HG02571 (cell line): ENCODE measurements at regions not wholly inside any gene's neighbourhood (a gene's known extent, or its start where the extent isn't known, plus 50 kb on each side); places are given as distances from the start of the nearest gene placed in this dataset.

Experiments used
- ATAC-seq: cut with Tn5 transposase; IDR thresholded peaks from one replicate; pipeline ENCODE4 v1.9.1; 2021; ENCODE audit warnings: mild to moderate bottlenecking, moderate library complexity; ENCODE audit not compliant: unreplicated experiment

DNA sequence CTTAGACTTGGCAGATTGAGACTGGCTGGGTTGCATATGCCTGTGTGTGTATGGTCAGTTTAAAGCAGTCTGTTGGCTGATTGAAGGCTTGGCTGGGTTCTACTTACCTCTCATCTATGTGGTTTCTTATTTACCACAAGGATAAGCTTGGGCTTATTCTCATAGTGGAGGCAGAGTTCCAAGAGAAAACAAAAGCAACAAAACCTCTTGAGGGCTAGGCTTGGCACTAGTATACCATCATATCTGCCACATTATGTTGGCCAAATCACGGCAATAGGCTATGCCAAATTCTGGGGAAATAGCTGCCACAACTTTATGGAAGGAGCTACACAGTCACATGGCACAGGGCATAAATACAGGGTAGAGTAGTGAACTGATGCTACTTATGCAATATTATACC lies 714.1 kb downstream of the CBLN4 start:
- ATAC-seq, result no peak

DNA sequence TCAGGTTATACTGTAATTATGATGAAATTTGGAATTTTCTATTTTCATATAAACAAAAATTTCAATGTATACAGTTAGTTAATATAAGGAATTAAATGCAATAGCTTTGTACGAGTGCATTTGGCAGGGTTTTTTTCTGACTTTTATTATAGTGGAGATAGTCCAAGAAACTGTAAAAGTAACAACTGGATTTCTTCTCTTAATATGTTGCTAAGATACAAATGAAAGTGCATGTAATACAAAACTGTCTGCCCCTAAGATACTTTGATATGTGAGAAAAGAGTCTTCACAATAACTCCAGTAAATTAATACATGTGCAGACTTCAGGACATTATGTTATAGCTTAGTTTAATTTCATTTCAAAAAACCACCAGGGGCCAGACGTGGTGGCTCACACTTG lies 721.4 kb downstream of the CBLN4 start:
- no peak for ATAC-seq

DNA sequence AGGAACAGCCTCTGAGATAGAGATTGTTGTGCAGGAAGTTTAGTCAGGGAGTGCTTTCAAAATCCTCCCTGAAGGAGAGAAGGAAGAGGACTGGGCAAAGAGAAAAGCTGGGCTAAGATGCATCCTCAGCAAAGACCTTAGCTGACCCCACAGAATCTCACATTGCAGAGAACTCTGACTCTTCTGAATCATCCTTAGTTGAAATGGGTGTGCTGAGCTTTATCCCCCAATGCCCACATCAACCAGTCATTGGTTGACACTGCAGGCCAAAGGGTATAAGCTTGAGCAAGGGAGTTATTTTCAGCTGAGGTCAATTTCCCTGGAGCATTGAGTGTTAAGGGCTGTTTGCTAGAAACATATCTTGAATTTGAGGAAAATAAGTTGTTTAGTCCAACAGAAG lies 732.2 kb downstream of the CBLN4 start:
- no peak for ATAC-seq

DNA sequence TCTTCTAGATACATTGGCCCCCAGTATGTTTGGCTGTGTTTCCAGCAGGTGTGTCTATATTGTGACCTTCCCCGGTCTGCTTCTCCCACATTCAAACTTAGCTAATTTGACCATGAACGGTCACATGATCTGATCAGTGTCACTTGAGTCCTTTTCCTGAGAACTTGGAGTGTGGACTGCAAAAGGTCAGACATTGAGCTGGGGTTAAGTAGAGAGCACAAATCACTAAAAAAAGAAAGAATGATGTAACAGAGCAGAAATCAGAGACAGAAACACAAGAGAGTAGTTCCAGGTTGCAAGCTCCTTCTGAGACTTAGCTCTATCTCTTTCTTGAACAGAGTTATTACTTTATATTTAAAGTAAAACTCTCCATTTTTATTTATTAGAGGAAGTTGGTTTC lies 733.9 kb downstream of the CBLN4 start:
- ATAC-seq, result no peak

DNA sequence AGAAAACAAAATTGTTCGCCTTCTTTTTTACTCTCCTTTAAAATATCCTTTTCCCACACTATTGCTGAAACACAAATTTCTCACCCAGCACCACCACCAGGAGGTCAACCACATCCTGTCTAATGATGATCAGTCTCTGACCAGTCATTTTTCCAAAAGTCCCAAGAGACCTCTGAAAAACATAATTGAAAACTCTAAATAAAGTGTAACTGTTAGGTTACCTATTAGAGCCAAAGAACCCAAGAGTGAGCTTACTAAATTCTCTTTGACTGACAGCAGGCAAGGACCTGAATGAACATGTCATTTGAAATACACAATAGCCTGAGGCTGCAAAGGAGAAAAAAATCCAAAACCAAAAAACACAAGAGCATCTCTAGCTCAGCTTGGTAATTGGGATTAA lies 735.4 kb downstream of the CBLN4 start:
- no peak for ATAC-seq

DNA sequence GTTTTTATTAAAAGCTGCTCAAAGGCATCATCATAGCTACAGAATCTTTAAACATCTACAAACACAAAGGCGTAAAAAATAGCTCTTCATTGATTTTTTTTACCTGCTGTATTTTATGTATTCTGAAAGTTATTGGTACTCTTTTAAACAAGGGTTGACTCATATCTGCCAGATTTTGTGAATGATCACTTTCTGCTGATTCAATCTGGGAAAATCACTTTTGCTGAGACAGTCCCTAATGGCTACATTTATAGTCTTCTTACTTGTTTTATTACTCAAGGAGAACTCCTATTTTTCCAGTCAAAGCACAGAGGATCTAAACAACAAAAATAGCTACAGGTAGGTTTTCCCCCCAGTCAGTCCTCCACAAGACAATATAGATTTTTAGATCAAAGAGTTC lies 739.0 kb downstream of the CBLN4 start:
- no peak for ATAC-seq

DNA sequence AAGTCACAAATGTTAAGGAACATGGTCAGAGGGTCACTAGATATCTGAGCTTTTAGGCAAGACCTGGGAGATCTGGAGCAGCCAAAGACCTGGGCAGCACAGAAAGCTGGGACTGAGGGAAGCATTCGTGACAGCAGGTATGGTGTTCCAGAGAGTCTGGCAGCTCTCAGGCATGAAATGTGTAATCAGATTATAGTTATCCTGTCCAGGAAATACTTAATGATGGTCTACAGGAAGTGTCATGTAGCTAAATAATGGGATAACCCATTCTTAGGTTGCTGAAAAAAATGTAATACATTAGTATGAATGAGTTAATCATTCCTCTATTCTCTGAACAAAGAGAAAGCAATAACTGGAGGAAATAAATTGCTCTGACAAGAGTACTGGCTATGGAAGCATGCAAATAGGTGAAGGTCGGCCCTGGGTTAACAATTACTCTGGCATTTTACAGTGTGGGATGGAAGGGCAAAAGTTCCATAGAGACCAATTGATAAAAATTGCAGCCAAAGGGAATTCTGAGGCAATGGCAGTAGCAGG lies 740.5 kb downstream of the CBLN4 start:
- no peak for ATAC-seq

DNA sequence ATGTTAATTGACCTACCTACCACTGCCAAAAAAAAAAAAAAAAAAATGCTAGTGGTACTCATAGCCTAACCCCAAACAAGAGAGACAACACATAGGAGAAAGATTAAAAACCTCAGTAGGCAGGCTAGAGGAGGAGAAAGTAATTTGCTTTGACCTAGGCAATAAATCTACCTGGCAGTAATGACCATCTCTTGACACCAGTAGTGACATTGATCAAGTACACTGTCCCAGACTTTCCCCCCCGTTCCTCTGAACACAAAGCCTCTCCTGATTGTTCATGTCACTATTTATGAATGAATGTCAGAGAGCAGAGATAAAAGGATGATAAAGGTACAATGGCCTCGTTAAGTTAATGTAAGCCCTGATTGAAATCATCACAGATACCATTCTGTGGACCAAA lies 746.8 kb downstream of the CBLN4 start:
- ATAC-seq, result no peak

DNA sequence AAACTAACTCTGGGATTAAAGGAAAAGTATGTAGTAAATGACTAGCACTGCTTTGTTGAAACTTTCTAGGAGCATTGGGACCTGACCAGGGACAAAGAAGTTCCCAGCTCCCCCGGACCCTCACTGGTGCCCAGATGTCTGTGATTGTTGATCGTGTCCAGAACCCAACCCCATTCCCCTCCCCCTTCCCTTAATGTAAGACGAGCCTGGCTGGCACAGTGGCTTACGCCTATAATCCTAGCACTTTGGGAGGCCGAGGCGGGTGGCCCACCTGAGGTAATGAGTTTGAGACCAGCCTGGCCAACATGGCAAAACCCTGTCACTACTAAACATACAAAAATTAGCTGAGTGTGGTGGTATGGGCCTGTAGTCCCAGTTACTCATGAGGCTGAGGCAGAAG lies 750.3 kb downstream of the CBLN4 start:
- no peak for ATAC-seq

DNA sequence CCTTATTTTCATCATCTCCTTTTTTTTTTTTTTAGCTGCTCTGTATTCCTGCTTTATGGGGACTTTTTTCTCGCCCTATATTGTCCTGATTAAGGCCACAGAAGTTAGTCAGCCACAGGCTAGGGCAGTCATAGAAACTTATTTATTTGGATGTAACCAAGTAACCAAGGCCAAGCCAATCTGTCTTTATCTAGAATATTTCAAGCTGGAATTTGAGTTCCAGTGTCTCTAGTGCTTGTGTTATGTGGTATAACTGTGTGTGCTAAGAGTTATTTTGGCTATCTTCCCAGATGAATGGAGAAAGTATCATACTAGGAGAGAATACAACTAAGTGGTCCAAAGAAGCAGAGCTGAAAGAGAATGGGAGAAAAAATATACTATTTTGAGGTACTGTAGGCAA lies 751.5 kb downstream of the CBLN4 start:
- ATAC-seq, result no peak

DNA sequence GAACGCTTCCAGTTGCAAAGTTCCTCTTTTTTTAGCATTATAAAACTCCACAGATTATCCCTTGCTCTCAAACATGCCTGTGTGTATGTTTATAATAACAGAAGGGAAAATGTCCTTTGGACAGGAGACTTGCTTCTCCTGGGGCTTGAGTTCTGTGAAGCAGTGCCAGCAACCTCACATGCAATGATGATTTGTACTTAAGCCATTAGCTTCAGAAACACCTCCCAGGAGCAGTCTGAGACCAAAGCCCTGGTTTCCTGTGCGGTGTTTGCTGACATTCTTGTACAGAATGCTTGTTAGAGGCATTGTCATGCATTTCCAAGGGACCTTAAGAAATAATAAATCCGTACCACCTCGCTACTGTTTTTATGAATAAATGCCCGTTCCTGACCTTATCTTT lies 752.8 kb downstream of the CBLN4 start:
- no peak for ATAC-seq

DNA sequence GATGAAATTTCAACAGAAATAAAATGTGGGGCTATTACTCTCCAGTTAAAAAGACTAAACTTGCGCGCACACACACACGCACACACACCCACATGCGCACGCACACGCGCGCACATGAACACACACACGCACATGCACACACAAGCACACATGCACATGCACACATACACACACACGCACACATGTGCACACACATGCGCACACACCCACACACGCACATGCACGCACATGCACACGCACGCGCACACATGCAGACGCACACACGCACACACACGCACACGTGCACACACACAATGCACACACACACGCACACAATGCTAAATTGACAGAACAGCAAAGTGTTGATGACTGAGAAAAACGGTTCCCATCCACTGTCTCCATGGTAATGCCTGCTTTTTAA lies 754.1 kb downstream of the CBLN4 start:
- no peak for ATAC-seq

DNA sequence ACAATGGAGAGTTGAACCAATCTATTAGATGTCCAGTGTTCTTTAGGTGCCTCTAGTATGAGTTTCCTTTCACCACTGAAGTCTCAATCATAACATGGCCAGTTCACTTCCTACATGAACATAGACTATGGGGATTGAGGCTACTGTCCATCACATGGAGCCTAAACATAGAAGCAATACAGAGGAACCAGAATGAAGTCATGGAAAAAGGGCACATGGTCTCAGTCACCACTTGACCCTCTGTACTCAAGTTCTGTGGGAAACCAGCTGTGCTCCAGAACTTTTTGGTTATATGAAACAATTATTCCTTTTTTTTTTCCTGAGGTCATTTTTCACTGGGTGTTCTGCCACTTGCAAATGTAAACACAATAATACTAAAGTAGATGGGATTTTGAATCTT lies 762.5 kb downstream of the CBLN4 start:
- no peak for ATAC-seq

DNA sequence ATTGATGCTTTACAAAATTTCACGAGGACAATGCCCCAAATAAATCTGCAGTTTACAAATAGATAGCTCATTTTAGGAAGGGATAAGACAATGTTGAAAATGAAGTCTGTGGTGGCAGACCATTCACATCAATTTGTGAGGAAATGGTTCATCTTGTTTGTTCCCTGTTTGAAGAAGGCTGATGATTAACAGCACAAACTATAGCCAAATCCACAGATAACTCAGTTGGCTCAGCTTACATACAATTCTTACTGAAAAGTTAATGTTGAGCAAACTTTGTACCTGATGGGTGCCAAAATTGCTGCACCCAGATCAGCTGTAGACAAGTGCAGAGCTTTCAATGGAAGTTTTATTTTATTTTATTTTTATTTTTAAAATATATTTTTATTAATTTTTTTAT lies 763.9 kb downstream of the DOK5 start:
- no peak for ATAC-seq

DNA sequence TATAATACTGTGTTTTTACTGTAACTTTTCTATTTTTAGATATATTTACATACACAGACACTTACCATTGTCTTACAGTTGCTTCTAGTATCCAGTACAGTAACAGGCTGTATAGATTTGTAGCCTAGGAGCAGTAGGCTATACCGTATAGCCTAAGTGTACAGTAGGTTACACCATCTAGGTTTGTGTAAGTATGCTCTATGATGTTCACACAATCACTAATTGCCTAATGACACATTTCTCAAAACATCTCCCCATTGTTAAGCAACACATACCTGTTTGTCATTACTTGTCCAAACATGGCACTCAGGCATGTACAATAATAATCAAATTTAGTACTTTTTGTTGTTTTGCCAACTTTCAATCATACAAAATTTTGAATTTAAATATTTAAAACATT lies 757.3 kb downstream of the DOK5 start:
- no peak for ATAC-seq

DNA sequence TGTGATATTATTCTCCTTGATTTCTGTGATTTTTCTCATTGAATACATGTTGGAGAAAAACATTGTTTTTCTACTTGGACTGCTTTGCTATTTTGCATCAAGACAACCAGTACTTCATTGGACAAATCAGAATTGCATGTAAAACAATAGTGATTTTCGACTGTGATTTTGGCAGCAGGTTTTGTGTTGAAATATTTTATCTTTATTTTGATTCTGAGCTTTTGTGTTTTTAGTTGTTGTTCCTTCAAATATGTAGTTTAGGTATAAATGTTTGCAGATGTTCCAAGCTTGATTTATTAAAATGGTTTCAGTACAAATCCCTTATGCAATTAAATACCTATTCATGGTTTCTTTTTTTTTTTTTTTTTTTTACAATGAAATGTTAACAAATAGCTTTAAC lies 754.1 kb downstream of the DOK5 start:
- no peak for ATAC-seq

DNA sequence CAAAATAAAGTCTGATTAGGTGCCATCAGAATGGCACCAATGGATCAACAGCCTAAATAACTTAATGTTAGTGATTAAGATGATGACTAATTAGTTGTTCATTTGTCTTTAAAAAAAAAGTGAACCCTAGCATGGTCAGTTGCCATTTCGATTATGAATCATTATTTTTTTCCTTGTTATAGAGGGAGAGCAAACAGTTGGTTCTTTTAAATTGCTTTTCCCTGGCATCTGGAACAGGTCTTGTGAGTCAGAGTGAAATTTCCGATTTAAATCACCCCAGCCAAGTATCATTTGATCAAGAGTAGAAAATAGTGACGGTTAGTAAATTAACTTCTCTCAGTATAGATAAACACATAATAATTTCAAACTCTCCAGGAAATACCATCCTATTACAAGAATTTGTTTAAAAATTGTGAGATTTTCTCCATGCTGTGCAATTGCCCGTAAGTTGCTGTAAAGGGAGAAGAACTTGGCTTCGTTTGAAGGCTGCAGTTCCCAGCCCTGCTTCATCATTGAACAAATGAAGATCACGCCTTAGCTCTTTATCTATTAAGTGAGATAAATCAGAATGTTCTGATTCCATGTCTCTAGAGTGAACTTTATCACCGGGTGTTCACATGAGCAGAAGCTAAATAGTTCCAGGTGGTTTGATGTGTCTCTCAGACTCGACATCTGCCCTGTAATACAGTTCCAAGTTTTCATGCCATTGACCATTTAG lies 741.3 kb downstream of the DOK5 start:
- no peak for ATAC-seq

DNA sequence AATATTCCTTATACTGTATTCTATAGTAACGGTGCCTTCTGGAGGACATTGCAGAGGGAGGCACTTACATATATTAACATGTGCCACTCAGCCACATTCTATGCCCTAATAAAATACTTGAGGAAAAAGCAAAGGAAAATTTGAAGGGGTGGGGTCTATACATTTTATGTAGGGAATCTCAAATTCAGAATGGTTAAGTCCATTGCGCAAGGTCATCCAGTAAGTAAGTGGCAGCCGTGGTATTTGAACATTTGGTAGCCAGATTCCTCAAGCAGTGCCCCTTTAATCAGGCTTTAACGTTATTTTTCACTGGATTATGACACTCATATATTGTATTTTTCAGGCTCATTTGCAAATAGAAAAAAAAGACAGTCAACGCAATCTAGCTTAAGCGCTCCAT lies 738.3 kb downstream of the DOK5 start:
- no peak for ATAC-seq

DNA sequence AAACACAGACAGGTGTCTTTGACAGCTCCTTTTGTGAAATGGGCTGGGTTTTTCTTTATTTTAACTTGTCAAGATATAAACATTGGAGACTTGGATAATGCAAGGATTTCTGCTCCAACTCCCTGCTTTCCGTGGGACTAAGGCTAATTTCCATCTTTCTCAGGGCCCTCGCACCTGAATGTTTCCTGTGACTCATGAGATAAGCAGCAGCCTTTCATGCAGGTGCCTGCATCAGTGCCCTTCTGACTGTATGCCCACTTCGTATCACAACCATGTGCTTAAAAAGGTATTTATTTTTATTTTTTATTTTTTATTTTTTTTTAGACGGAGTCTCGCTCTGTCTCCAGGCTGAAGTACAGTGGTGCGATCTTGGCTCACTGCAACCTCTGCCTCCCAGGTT lies 736.1 kb downstream of the DOK5 start:
- ATAC-seq, result no peak

DNA sequence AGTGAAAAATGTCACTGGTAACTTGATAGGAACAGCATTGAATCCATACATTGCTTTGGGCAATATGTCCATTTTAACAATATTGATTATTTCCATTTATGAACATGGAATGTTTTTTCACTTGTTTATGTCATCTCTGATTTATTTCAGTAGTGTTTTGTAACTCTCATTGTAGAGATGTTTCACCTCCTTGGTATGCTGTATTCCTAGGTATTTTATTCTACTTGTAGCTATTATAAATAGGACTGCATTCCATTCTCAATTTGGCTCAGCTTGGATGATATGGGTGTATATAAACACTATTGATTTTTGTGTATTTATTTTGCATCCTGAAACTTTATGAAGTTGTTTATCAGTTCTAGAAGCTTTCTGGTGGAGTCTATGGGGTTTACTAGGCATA lies 730.3 kb downstream of the DOK5 start:
- no peak for ATAC-seq

DNA sequence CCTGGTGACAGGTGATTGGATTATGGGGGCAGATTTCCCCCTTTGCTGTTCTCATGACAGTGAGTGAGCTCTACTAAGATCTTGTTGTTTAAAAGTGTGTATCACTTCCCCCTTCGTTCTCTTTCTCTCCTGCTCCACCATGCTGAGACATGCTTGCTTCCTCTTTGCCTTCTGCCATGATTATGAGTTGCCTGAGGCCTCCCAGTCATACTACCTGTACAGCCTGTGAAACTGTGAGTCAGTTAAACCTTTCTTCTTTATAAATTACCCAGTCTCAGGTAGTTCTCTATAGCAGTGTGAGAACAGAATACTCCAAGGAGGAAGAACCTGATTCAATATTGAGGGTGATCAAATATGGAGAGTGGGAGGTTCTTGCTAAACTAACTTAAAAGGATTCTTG lies 724.9 kb downstream of the DOK5 start:
- ATAC-seq, result no peak

DNA sequence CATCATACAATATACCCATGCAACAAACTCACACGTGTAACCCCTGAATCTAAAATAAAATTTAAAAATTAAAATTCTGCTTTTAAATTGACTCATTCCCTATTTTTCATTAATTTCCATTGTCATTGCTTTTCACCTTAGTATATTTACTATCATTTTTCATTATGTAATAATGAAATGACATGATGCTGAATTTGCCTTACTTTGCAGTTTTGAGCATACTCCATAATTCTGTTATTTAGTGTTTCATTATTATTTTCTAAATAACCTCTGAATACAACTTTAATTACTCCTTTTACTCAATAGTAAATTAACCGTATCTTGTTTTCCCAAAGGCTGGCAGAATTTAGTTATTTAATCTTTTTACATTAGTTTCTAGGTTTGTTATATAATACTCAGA lies 719.6 kb downstream of the DOK5 start:
- ATAC-seq, result no peak

DNA sequence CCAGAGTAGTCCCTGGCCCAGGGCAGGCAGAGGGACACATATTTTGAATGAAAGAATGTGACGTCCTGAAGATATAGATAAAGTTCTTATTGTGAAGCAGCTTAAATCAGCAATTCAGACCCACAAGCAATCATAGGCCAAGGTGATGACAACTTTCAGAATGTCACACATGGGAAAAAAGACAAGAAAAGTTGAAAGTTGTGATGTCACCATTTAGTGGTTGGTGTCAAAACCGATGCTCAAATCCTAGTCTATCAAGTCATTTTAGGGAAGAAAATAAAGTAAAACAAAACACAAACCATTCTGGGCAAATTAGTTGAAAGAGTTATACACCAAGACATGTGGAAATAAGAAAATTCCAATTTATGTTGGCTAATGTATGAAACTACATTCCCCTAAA lies 710.8 kb downstream of the DOK5 start:
- no peak for ATAC-seq
